ENCODE measurements at regions not wholly inside any gene's neighbourhood (a gene's known extent, or its start where the extent isn't known, plus 50 kb on each side); places are given as distances from the start of the nearest gene placed in this dataset.

- no peak overlapping the region for H3K4me2 ChIP-seq (ENCODE audit: insufficient read depth, low read length)
- H3K4me1 ChIP-seq (ENCODE audit: control insufficient read depth, extremely low read depth, insufficient read depth, low read length), result no peaks in the 10 kb centered on the region
- no peaks in the 10 kb centered on the region for H3K79me2 ChIP-seq (ENCODE audit: control insufficient read depth, insufficient read depth, low read length)
- no peak overlapping the region for H3K9ac ChIP-seq (replicated peaks; ENCODE audit: extremely low read depth, insufficient read depth, low read length)
- ChIA-PET CTCF (no interaction called here), POLR2A (no interaction called here)
- H4K20me1 ChIP-seq (replicated peaks; ENCODE audit: control insufficient read depth, extremely low read depth, insufficient read depth, low read length), result no peaks in the 10 kb centered on the region
- H3K27me3 ChIP-seq (ENCODE audit: control insufficient read depth in 2 of 2, insufficient read depth in 2 of 2, low read length in 2 of 2), result no peaks in the 10 kb centered on the region
- DNase-seq (ENCODE audit: low read depth, low spot score) (no peak), FAIRE-seq (no peak)
- H2AFZ ChIP-seq (ENCODE audit: low read depth, low read length), result no peak overlapping the region
- peaks cover 5% of the 10 kb centered on the region for H3K9me3 ChIP-seq (replicated peaks; ENCODE audit: control insufficient read depth, insufficient read depth, low read length)
- TF ChIP-seq POLR2A (IDR thresholded peaks at IDR 0.05; ENCODE audit: low read depth, low read length) (no peak), MAX (IDR thresholded peaks at IDR 0.05; ENCODE audit: insufficient read depth, insufficient read length) (no peak), MYC (IDR thresholded peaks at IDR 0.05; ENCODE audit: low read depth, low read length) (no peak), EZH2 (IDR thresholded peaks at IDR 0.05; ENCODE audit: borderline replicate concordance, low read depth, low read length, severe bottlenecking) (no peak), GATA2 (IDR thresholded peaks at IDR 0.05; ENCODE audit: insufficient read depth, insufficient read length, low read depth, low read length) (no peak), JUN (IDR thresholded peaks at IDR 0.05; ENCODE audit: borderline replicate concordance, insufficient read depth, insufficient read length, low read depth) (no peak), POLR2AphosphoS5 (IDR thresholded peaks at IDR 0.05; ENCODE audit: insufficient read depth, low read depth, low read length) (no peak), FOS (IDR thresholded peaks at IDR 0.05; ENCODE audit: borderline replicate concordance, insufficient read depth, low read length) (no peak), CTCF (IDR thresholded peaks at IDR 0.05; ENCODE audit: extremely low read depth in 1 of 2, insufficient read depth in 1 of 2, low read depth in 1 of 2, low read length in 2 of 2) (no peak)
- BruUV-seq (replicated peaks), result no TSS peak
- dilution Hi-C loops (cut with MboI; ENCODE audit: extremely low pct_ligation_motif_present, low sequenced_read_pairs), result no loop called here
- no peak overlapping the region for H3K27ac ChIP-seq (ENCODE audit: insufficient read depth, low read depth, low read length)
- intact Hi-C loops (cut with micrococcal nuclease), result no loop called here
- no peak overlapping the region for H3K4me3 ChIP-seq (replicated peaks in 1 of 3; ENCODE audit: insufficient read depth in 1 of 3, low read depth in 1 of 3, low read length in 3 of 3)
- no peaks in the 10 kb centered on the region for H3K36me3 ChIP-seq (ENCODE audit: control insufficient read depth in 2 of 2, extremely low read depth in 1 of 2, insufficient read depth in 2 of 2, low read length in 2 of 2)
- H3K9me1 ChIP-seq (replicated peaks; ENCODE audit: control insufficient read depth, extremely low read depth, insufficient read depth, low read length), result no peaks in the 10 kb centered on the region
These were observed 2052.0 kb upstream of the C9orf72 start for GRCh38 chr9:29625292-29625731.
